ENCODE measurements at regions not wholly inside any gene's neighbourhood (a gene's known extent, or its start where the extent isn't known, plus 50 kb on each side); places are given as distances from the start of the nearest gene placed in this dataset.

DNA sequence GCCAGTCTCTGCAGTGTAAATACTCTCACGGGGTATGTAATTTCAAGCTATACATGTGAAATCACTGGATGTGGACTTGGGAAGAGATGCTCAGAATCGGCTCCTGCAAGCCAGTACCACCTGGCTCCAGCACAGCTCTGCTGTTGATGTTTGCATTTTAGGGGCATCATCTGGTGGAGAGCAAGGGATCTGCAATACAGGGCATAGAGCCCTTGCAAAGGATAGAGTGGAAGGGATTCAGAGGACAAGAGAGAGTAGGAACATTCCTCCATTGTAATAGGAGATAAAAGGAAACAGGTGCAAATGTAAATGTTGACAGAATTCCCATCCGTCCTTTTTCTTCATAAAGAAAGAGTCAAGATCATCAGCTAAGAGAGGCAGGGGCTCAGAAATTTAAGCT lies 184.1 kb downstream of the PMP22 start:
- TF ChIP-seq, protein P1, sequence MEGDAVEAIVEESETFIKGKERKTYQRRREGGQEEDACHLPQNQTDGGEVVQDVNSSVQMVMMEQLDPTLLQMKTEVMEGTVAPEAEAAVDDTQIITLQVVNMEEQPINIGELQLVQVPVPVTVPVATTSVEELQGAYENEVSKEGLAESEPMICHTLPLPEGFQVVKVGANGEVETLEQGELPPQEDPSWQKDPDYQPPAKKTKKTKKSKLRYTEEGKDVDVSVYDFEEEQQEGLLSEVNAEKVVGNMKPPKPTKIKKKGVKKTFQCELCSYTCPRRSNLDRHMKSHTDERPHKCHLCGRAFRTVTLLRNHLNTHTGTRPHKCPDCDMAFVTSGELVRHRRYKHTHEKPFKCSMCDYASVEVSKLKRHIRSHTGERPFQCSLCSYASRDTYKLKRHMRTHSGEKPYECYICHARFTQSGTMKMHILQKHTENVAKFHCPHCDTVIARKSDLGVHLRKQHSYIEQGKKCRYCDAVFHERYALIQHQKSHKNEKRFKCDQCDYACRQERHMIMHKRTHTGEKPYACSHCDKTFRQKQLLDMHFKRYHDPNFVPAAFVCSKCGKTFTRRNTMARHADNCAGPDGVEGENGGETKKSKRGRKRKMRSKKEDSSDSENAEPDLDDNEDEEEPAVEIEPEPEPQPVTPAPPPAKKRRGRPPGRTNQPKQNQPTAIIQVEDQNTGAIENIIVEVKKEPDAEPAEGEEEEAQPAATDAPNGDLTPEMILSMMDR (IDR thresholded peaks at IDR 0.05; ENCODE audit: control extremely low read depth in 1 of 3, insufficient read depth in 1 of 3, low read depth in 1 of 3, low read length in 3 of 3), result peak in 2 of 3 experiments; percentile 26 to 40; a peak in 2 of 4 replicates
- TF ChIP-seq, protein P2, sequence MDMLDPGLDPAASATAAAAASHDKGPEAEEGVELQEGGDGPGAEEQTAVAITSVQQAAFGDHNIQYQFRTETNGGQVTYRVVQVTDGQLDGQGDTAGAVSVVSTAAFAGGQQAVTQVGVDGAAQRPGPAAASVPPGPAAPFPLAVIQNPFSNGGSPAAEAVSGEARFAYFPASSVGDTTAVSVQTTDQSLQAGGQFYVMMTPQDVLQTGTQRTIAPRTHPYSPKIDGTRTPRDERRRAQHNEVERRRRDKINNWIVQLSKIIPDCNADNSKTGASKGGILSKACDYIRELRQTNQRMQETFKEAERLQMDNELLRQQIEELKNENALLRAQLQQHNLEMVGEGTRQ (IDR thresholded peaks at IDR 0.05; ENCODE audit: low read length), result no peak
- TF ChIP-seq EGR1 (IDR thresholded peaks at IDR 0.05; ENCODE audit: borderline replicate concordance, low read depth, low read length) (no peak), GTF2F1 (IDR thresholded peaks at IDR 0.05; ENCODE audit: borderline replicate concordance, low read depth, low read length) (no peak), POLR2A (IDR thresholded peaks at IDR 0.05; ENCODE audit: control extremely low read depth in 1 of 2, low read depth in 2 of 2, low read length in 2 of 2) (no peak)

All from H1 (cell line).